HG02588 (cell line): ENCODE measurements at regions not wholly inside any gene's neighbourhood (a gene's known extent, or its start where the extent isn't known, plus 50 kb on each side); places are given as distances from the start of the nearest gene placed in this dataset.
A peak's percentile ranks its signal among the peaks of the same experiment; 100 is the strongest.
"Not testable (repeated sequence)": the region's sequence is repeated elsewhere in the genome, so short reads cannot be mapped to it uniquely, and the experiment has no call there.

Experiments
- ATAC-seq: cut with Tn5 transposase; IDR thresholded peaks from one replicate; pipeline ENCODE4 v1.9.1; 2021; ENCODE audit warnings: mild to moderate bottlenecking, moderate library complexity; ENCODE audit not compliant: unreplicated experiment

DNA sequence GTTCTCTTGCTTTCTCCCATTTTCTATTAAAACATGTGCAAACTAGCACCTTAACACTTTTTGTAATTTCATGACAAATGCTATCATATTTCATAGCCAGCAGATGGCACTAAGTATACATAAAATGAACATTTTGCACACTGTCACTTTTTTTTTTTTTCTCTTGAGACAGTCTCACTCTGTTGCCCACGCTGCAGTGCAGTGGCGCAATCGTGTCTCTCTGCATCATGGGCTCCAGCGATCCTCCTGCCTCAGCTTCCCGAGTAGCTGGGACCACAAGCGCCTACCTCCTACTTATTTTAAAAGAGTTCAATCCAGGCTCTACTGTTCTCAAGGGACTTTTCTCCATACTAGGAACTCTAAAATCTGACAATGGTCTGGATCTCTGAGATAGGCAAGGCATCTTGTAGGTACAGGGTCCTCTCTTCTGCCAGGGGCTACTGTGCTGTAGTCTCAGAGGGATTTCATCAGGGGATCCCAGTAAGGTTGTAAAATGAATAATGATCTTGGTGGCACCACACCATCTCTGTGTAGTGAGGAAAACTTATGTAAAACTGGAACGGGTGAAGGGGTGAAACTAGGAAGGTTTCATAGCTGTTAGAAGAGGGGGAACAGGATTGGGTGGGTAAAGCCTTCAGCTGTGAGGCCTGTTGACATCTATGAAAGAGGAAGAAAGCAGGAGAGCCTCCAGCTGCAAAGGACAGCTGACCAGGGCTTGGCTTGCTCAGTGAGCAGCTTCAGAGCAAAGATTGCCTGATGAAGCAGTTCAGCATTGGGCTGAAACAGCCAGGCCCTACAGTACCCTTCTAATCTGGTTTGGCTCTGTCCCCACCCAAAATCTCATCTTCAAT is 196.9 kb downstream of the AVL9 start:
- peak; percentile 76 for ATAC-seq

GRCh38 chr7:32688092-32688491 is 192.8 kb downstream of the AVL9 start:
- ATAC-seq: not testable (repeated sequence)

GRCh38 chr7:32681174-32681518 is 185.9 kb downstream of the AVL9 start:
- ATAC-seq: no peak

GRCh38 chr7:32680259-32681173 is 185.2 kb downstream of the AVL9 start:
- ATAC-seq: no peak

- no peak for ATAC-seq
Measured at GRCh38 chr7:32679192-32679591, 183.9 kb downstream of the AVL9 start.

DNA sequence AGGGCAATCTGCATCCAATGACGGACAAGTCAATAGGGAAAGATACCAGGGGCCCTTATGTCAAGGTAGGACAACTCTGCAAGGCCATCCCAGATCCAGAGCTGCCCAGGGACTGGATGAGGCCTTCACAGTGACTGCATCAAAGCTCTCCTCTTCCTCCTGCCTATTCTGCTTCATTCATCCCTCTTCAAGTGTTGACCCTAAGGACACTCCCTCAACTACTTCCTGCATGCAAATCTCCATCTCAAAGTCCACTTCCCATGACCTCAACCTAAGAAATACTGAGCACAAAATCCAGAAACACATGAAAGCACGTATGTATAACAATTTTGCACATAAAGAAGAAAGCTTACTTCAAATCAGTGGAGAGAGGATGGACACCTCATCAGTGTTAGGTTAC is 182.3 kb downstream of the AVL9 start:
- no peak for ATAC-seq

DNA sequence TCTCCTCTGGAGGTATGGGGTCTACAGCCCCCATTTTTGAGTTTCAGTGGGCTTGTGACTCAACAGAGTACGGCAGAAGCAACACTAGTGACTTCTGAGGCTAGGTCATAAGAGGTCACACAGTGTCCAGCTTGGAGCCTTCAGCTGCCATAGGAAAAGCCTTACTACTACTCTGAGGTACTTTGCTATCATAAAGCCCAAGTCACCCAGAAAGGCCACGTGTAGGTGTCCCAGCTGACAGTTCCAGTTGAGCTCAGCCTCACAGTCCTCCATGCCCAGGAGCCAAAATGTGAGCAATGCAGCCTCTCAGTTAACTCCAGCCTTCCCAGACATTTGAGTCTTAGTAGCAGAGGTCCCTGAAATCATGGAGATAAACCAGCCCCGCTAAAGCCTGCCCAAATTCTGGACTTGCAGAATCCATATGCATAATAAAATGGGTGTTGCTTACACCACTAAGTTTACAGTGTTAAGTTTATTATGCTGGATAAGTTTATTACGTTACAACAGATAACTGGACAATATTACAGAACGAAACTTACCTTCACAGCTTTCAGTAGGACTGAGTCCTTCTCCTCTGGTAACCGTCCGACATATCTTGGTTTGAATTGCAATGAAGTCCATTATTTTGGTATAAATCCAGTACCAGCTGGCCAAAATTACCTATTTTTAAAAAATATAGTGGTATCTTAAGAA is 181.1 kb downstream of the AVL9 start:
- no peak for ATAC-seq

DNA sequence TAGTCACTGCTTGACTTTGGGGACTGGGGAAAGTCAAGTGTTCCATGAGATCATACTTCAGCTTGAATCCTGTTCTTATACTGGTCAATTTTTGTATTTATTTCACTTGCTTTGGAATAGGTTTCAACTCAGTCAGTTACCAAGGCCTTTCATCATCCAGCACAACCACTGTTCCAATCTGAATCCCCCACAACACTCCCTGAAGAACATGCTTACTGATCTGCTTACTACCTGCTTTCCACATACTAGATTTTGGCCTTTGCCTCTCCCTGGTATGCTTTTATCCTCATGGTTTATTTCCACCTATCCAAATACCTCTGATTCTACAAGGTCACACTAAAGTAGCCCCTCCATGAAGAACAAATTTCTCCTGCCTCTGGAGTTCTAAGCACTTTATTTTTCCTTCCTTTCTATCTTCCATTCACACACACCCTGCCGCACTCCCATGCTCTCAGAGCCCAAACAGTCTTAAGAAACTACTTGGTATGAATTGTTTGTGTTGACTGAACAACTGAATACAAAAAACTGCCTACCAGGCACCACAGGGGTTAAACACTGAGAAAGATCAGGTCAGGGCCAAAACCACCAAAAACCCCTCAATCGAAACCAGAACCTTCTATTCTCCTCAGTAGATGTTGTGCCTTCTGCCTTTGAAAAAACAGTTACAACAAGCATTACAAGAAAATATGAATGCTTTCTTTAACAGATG is 178.1 kb downstream of the AVL9 start:
- no peak for ATAC-seq

DNA sequence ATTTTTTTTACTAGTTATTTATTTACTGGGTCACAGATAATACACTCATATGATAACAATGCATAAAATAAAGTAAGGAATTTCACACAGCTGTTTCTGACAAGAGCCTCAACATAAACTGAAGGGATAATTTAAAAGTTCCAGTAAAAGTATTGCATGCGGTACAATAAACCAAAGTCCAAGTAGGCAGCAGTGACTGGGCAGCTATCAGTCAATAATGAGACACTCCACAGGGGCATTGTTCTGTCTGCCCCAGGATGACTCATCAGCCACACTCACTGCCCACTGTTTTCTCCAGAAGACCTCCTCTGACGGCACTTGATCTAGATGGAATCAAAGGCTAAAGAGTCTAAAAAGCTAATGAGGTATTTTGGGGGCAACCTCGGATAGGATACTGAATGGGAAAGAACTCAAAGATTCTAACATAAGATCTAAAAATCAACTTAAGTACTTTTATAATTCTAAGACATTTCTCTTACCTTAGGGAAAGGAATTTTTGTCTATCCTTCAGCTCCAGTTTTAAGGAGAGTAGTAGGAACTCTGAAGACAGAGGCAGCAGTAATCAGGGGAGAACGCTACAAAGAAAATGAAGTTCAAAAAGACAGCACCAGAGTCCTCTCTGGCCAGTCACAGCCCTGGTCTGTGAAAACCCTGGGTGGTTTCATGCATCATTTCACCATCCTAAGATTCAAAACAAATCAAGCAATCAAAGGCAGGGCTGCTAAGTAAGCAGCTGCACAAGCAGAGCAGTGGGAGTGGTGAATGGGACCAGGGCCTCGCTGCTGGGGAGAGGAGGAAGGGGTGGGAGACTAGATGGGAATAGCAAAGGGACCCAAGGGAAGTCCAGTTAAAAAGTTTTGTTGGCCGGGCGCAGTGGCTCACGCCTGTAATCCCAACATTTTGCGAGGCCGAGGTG is 175.1 kb downstream of the AVL9 start:
- ATAC-seq: no peak

GRCh38 chr7:32669173-32669870 is 174.0 kb downstream of the AVL9 start:
- ATAC-seq: not testable (repeated sequence)

GRCh38 chr7:32668387-32669097 is 173.3 kb downstream of the AVL9 start:
- ATAC-seq: not testable (repeated sequence)

DNA sequence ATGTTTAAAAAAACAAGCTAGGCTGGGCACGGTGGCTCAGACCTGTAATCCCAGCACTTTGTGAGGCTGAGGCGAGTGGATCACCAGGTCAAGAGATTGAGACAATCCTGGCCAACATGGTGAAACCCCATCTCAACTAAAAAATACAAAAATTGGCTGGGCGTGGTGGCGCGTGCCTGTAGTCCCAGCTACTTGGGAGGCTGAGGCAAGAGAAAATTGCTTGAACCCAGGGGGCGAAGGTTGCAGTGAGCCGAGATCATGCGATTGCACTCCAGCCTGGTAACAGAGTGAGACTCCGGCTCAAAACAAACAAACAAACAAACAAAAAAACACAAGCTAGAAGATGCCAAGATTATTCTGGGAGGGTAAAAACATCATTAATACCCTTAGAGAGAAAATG is 172.3 kb downstream of the AVL9 start:
- not testable (repeated sequence) for ATAC-seq

GRCh38 chr7:32663805-32664211 is 168.5 kb downstream of the AVL9 start:
- not testable (repeated sequence) for ATAC-seq

DNA sequence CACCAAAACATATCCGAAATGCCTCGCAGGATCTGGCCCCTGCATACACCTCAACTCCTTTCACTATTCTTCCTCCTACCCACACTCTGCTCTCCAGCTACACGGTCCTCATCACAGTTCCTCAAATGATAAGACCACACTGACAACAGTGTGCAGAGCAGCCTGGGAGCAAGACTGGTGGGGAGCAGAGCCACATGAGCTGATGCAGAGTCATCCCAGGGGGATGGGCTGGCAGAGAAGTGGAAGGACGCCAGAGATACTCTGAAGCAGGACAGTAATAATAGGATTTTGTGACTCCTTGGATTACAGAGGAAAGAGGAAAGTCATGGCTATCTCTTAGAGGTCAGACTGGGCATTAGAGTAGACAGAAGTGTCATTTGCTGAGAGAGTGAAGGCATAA is 167.2 kb downstream of the AVL9 start:
- ATAC-seq: not testable (repeated sequence)

DNA sequence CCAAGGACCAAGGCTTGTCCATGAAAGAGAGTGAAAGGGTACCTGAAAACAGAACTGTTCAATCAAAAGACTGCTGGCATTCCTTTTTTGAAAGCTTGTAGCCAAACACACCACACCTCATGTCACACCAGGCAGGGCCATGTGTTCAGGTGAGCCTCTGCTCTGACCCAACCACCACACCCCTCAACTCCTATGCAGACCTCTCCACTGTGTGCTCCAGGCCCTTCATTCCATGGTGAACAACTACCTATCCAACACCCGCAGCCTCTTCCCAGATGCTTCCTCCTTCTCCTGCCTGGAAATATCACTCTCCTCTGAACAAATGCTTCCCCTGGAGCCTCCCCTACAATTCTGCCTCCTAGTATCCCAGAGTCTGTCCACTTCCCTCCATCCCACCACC is 166.6 kb downstream of the AVL9 start:
- ATAC-seq: no peak

DNA sequence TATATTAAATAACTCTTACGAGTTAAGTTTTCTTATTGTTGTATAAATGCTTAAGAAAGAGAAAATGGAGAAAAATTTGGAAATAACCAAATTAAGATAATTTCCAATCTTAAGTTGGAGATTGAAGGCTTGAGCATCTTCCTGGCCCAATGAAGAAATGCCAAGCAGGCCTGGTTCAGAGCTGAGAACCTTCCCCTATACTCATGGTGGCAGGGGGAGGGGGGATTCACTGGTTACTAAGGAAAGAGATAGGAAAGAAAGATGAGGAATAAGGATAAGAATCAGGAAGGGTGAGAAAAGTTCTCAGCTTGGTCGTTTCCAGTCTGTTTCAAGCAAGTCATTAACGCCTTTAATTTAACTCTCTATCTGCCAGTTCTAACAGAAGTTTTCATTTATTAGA is 166.2 kb downstream of the AVL9 start:
- ATAC-seq: no peak

GRCh38 chr7:32660936-32661335 is 165.6 kb downstream of the AVL9 start:
- no peak for ATAC-seq

GRCh38 chr7:32659853-32660252 is 164.6 kb downstream of the AVL9 start:
- ATAC-seq: no peak
